Panc1 (cell line): ENCODE measurements at regions not wholly inside any gene's neighbourhood (a gene's known extent, or its start where the extent isn't known, plus 50 kb on each side); places are given as distances from the start of the nearest gene placed in this dataset.

ENCODE experiments used
- TF ChIP-seq, protein P1 (sequence below): fragments of 450-650 bp; IDR thresholded peaks from 2 replicates; pipeline ENCODE4 v1.5.1; 2017; ENCODE audit warnings: mild to moderate bottlenecking
- TF ChIP-seq, protein P2 (sequence below), 2 experiments: IDR thresholded peaks; 2 replicates each; pipeline ENCODE4 v1.6.1; 2011 to 2012; ENCODE audit warnings: low read depth in 2 of 2, control low read depth in 1 of 2, low read length in 1 of 2, mild to moderate bottlenecking in 1 of 2, moderate library complexity in 1 of 2; ENCODE audit not compliant: insufficient read depth in 1 of 2

DNA sequence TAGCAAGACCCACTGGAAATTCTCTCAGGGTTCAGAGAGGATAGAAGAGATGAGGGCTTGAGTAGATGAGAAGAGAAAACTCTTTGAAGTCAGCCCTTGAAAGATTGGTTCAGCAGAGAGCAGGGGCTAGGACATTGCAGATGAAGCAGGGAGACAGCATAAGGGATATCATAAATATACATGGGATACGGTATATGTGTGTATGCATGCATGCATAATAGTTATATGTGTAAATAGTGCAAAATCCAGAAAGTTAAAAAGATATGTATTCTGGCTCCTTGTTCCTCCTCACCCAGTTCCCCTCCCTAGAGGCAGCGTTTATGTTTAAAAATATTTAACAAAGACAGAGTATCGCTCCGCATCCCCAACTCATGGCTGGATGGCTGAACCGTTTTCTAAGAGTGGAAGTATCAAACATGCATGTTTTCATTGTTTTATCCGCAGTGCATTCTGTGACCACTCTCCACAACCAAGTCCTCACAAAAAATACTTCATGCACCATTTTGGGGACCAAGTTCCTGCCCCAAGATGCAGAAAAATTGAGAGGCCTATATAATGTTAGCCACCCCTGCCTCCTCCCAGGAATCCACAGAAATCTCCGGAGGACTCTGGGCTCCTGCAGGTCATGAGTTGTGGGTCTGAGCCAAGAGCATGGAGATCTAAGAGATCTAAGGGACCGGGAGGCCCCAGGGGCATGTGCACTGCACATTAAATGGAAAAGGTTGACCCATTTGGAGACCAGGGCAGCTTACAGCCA is 119.5 kb downstream of the MTX3 start:
- TF ChIP-seq, protein P1, sequence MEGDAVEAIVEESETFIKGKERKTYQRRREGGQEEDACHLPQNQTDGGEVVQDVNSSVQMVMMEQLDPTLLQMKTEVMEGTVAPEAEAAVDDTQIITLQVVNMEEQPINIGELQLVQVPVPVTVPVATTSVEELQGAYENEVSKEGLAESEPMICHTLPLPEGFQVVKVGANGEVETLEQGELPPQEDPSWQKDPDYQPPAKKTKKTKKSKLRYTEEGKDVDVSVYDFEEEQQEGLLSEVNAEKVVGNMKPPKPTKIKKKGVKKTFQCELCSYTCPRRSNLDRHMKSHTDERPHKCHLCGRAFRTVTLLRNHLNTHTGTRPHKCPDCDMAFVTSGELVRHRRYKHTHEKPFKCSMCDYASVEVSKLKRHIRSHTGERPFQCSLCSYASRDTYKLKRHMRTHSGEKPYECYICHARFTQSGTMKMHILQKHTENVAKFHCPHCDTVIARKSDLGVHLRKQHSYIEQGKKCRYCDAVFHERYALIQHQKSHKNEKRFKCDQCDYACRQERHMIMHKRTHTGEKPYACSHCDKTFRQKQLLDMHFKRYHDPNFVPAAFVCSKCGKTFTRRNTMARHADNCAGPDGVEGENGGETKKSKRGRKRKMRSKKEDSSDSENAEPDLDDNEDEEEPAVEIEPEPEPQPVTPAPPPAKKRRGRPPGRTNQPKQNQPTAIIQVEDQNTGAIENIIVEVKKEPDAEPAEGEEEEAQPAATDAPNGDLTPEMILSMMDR = no peak
- TF ChIP-seq, protein P2, sequence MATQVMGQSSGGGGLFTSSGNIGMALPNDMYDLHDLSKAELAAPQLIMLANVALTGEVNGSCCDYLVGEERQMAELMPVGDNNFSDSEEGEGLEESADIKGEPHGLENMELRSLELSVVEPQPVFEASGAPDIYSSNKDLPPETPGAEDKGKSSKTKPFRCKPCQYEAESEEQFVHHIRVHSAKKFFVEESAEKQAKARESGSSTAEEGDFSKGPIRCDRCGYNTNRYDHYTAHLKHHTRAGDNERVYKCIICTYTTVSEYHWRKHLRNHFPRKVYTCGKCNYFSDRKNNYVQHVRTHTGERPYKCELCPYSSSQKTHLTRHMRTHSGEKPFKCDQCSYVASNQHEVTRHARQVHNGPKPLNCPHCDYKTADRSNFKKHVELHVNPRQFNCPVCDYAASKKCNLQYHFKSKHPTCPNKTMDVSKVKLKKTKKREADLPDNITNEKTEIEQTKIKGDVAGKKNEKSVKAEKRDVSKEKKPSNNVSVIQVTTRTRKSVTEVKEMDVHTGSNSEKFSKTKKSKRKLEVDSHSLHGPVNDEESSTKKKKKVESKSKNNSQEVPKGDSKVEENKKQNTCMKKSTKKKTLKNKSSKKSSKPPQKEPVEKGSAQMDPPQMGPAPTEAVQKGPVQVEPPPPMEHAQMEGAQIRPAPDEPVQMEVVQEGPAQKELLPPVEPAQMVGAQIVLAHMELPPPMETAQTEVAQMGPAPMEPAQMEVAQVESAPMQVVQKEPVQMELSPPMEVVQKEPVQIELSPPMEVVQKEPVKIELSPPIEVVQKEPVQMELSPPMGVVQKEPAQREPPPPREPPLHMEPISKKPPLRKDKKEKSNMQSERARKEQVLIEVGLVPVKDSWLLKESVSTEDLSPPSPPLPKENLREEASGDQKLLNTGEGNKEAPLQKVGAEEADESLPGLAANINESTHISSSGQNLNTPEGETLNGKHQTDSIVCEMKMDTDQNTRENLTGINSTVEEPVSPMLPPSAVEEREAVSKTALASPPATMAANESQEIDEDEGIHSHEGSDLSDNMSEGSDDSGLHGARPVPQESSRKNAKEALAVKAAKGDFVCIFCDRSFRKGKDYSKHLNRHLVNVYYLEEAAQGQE (IDR thresholded peaks at IDR 0.05; ENCODE audit: insufficient read depth in 1 of 2, low read depth in 2 of 2, low read length in 1 of 2) = no peak
